Hematopoietic multipotent progenitor cell treated with erythropoietin and hydrocortisone succinate and interleukin-3 and kit ligand, for 4 days (in vitro differentiated cells): ENCODE measurements at regions not wholly inside any gene's neighbourhood (a gene's known extent, or its start where the extent isn't known, plus 50 kb on each side); places are given as distances from the start of the nearest gene placed in this dataset.
"Not testable (repeated sequence)": the region's sequence is repeated elsewhere in the genome, so short reads cannot be mapped to it uniquely, and the experiment has no call there.

ENCODE experiments used
- DNase-seq: peaks from one replicate; pipeline ENCODE4 v3.0.0-alpha.2; 2015

DNA sequence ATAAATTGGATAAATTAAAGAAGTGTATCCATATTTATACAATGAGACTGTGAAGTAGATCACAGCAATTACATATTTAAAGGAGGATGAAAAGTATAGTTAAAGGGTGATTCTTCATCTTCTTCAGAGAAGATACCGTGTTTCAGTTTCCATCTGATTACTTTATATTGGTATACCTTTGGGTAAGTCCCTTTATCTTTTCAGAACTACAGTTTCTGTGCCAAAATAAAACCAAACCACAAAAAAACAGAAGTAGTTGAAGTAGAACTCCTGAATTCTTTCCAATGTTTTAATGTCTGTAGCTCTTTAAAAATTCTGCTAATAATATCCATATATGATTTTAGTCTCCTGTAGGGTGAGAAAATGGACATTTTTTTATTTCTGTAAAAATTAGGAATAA, 231.2 kb upstream of the LINC00305 start:
- peak; percentile 55 for DNase-seq

DNA sequence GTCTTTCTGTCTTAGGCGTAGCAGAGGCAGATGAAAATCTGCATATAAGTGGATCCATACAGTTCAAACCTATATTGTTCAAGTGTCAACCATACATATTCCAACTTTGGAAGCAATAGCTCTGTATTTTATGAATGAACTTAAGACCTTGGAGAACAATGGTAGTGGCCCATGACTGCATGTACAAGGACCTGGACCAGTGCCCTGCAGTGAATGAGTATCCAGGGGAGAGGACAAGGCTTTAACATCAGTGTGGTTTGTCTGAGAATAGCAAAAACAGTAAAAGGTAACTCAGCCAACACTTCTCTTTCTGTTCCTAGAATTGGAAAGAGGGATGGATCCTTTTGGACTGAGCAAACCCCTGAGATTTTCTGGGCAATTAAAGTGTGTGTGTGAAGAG, 230.8 kb upstream of the LINC00305 start:
- DNase-seq: no peak

DNA sequence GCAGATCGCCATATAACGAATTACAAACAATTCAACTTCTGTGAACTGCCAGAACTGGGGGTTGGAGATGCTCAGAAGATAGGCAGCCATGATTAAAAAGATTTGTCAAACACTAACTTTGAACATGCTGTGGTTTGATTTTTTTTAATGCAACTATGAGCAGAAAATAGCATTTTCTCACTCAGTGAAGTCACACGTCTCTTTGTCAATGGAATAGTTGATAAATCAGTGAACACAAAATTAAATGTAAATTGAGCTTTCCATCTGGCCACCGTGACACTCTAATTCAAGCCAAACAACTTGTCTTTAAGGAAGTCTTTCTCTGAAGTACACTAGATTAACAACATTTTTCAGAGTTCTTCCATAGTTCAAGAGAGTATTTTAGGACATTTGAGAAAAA, 228.6 kb upstream of the LINC00305 start:
- DNase-seq: no peak

DNA sequence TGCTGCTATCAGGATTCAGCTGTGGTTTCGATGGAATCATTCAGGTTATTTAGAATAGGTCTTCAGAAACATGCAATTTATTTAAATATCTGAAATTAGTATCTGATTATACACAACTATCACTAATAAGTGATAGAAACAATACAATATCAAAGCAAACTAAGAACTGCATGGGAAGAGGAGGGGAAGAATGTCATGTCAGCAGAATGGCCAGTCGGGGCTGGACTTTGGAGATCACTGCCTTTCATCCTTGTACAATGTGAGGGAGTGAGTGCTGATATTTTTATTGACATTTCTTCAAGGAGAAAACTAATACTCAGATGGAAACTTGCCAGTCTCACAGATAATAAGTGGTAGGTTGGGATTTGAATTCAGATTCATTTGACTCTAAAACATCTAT, 224.0 kb upstream of the LINC00305 start:
- DNase-seq: no peak

DNA sequence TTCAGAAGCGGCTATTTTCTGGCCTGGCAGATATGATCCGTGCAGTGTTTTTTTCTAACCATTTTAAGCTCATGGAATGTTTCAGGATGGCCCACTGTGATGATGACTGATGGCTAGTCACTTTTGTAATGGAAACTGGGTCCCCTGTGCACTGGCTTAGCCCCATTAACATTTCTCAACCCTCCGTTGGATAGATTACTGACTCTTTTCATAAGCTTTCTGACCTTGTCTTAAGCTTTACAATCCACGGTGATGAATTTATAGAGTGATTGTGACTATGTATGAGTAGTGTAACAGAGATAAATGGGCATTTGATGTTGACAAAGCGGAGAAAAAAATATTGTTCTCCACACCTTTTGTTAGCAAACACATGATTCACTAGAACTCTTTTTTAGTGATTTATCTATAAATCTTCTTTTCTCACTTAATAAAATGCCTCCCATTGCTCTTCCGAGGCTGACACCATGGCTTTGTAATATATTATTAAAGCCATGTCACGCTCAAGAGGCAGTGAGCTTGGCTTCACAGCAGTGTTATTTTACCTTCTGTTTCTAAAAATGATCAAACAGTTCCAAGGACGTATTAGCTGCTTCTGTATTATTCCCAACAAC, 221.0 kb upstream of the LINC00305 start:
- not testable (repeated sequence) for DNase-seq

DNA sequence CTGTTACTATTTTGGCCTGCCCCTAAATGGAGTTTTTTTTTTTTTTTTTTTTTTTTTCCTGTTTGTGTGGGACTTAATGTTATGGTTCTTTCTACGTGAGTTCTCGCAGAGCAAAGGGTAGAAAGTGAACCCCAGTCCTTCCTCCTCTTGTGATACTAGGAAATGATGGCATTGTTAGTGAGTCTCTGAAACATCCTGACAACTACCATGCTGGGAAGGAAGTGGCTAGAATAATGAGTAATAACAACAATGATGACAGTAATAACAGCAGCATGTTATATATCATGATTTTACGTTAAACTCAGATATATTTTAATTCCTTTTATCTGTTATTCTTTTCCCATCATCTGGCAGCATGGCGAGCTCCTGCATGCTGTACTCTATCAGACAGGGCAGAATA, 216.2 kb upstream of the LINC00305 start:
- no peak for DNase-seq

DNA sequence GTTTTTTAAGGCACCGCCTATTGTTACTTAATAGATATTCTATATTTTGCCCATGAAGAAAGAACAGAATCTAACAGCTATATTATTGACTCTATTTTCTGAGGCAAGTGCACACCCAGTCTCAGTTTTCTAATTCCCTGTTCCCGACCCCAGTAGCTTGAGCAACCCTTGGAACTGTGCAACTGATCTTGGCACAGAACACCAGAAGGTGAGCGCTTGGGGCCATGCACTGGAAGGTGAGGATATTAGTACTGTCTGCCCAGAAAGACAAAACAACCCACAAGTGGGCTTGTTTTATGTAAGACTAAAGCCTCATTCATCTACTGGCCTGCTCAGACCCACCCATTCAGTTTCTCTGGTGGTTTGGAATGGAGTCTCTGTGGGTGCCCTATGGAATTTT, 188.8 kb upstream of the LINC00305 start:
- no peak for DNase-seq

DNA sequence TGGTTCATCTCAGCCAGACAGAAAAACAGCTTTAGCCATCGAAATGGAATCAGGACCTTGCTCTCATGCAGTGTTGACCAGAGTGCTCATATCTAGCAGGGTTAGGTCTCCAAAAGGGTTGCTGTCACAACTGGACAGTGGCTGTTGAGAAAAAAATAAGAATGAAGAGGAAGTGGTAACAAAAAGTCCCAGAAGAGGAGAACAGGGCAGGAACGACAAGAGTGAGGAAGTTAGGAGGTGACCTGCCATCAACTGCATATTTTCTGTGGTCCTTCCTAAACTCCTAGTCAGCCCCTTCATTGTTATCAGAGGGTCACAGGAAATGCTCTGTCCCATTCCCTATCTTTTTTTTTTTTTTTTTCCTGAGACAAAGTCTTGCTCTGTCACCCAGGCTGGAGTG, 188.1 kb upstream of the LINC00305 start:
- DNase-seq: no peak

DNA sequence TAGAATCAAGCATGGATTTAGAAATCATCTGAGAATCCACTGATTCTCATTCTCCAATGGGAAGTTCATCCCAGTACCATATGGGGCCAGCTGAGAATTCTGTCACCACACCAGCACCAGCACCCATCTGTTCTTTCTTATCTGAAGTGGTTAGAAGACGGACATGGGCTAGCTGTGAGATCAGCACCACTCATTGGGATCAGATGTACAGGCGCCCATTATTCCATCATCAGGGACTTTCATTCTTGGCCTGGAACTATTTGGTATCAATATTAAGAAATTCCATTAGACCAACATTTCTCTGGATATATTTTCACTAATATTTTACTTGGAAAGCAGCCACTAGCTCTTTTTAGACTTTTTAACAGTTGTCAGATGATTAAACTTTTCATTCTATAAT, 185.9 kb upstream of the LINC00305 start:
- no peak for DNase-seq

DNA sequence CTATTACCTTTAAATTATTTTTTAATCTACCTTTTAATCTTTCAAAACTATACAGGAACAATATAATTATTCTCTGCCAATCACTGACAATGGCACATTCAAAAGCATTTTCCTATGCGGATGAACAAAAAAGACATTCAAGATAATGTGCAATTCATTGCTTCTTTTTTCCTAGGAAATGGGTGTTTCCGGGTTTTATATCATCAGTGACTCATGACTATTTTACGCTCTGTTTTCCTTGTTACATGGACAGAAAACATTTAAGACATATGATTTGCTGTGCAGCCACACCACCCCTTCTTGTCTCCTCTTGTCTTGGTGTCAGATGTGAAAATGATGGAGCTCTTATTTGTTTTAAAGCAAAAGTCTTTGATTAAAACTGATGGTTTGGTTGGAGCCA, 184.7 kb upstream of the LINC00305 start:
- no peak for DNase-seq

DNA sequence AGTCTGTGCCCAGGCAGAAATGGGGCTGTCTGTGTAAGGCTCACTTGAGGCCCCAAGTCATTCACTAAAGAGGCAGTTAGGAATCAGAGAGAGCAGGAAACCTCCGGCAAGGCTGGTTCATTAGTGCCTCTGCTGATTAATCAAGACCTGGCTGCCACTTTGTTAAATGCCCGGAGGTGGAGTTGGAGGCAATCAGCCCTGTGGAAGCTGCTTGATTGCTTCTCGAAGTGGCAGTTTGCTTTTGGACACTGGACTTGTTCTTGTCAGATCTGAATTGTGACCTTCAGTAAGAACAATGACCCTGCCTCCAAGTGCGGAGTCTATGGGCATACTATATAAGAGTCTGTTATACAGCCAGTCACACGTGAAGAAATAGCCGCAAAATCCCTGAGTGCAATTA, 183.9 kb upstream of the LINC00305 start:
- no peak for DNase-seq

DNA sequence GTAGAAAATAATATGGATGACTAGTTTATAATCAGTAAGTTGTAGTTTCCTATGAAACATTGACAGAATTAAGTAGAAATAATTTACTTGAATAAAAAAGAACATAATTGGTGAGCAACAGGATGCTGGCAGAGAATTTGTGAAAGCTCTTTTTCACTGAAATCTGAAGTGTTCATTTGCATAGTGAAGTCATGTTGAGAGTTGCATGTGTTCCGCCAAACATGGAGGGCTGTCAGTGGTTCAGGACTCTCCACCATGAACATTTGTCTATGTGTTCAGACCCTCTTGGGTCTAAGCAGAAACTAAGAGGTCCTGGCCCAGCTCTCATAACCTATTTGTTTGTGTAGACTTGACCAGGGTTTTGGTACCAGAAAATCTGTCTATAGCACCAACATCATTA, 182.5 kb upstream of the LINC00305 start:
- no peak for DNase-seq

DNA sequence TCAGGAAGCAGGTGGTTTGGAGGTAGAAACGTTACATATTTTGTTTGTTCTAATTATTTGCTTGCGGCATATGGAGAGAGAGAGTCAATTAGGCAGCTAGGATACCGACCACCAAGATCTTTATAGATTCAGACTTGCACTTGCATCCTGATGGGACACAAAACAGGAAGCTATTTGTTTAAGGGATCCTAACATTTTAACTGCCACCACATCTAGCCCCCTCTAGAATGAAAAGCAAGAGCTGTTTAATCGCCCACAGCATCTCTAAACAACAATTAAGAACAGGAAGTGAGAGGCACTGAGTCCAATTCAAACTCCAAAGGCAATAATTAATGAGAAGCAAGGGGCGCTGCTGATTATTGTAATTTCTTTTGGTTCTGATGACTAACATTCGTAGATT, 182.0 kb upstream of the LINC00305 start:
- DNase-seq: no peak

DNA sequence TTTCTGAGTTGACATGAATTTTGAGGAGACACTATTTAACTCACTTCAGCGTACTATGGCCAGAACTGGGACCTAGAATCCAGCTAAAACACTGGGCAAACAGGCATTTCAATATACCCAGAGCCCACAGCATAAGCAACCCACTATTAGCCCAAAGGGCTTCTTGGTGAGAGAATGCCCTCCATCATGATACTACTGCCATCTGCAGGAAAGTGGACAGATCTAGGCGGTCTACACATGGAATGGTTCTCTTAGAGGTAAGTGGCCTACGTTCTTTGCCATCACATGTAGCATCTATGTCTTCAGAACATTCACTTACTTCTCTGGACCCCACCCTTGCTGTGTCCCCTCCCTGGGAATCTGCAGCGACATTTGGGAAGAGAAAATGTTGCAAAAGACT, 181.3 kb upstream of the LINC00305 start:
- DNase-seq: peak; percentile 35

DNA sequence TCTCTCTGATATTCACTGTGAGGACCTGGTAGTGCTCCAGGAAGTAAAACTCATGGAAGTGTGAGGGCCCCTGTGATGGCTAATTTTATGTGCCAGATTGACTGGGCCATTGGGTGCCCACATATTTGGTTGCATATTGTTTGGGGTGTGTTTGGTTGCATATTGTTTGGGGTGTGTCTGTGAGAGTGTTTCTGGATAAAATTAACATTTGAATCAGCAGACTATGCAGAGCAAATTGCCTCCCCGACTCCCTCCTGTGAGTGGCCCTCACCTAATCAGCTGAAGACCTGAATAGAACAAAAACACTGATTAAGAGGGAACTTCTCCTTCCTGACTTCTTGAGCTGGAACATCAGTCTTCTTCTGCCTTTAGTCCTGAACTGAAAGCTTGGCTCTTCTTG, 173.3 kb upstream of the LINC00305 start:
- no peak for DNase-seq

DNA sequence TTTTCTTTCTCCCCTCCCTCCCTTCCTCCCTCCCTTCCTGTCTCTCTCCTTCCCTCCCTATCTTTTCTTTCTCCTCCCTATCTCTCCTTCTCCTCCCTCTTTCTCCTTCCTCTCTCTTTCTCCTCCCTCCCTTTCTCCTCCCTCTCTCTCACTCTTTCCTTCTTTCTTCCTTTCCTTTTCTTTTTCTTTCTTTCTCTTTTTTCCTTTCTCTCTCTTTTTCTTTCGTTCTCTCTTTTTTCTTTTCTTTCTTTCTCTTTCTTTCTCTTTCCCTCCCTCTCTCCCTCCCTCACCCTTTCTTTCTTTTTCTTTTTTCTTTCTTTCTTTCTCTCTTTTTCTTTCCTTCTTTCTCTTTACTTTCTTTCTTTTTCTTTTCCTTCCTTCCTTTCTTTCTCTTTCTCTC, 169.7 kb upstream of the LINC00305 start:
- DNase-seq: no peak

DNA sequence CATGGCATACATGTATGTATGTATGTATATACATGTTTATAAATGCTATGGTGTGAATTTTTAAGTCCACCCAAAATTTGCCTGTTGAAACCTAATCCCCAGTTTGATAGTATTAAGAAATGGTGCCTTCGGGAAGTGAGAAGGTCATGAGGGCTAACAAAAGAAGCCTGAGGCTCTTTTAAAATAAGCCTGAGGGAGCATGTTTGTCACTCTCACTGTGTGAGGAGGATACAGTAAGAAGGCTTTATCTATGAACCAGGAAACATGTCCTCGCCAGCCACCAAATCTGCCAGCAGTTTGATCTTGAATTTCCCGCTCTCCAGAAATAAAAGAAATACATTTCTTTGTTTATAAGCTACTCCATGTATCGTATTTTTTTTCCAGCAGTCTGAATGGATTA, 163.0 kb upstream of the LINC00305 start:
- no peak for DNase-seq

DNA sequence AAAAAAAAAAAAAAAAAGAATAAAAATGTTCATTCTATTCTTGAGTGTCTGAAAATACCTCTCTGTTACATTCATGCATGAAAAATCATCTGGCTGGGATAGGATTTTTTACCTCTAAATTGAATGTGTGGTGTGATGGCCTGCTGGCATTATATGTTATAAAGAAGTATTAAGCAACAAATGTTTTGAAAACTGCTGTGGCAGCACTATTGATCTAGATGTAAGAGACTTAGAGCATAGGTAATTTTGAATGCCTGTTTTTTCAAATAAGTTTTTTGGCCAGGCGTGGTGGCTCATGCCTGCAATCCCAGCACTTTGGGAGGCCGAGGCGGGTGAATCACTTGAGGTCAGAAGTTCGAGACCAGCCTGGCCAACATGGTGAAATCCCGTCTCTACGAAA, 147.0 kb upstream of the LINC00305 start:
- DNase-seq: no peak

DNA sequence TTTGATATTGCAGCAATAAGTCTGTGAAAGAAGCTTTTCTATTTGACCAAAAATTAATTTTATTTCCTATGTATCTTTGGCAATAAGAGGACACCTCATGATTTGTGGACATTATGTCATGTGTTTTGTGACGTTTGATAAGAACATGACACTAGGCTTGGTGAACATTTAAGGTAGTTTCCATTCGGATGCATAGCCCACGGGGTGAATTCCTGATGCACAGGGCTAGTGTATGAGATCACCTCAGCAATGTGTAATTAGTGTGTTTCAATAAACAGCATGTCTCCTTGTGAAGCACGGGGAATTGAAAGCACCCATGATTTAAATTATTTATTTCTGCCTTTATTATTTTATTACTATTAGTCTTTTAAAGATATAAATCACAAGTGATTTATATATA, 146.1 kb upstream of the LINC00305 start:
- no peak for DNase-seq

DNA sequence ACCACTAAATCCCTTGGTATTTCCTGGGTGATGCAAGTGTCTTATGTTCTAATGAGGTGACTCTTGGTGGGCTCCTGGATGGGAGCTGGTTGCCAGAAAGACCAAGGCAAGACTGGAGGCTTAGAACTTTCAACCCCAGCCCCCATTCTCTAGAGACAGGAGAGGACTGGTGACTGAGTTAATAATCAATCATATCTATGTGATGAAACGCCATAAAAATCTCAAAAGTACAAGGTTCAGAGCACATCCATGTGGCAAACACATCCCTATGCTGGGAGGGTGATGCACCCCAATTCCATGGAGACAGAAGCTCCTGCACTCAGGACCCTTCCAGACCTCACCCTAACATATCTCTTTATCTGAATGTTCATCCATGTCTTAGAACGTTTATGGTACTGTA, 139.5 kb upstream of the LINC00305 start:
- no peak for DNase-seq

DNA sequence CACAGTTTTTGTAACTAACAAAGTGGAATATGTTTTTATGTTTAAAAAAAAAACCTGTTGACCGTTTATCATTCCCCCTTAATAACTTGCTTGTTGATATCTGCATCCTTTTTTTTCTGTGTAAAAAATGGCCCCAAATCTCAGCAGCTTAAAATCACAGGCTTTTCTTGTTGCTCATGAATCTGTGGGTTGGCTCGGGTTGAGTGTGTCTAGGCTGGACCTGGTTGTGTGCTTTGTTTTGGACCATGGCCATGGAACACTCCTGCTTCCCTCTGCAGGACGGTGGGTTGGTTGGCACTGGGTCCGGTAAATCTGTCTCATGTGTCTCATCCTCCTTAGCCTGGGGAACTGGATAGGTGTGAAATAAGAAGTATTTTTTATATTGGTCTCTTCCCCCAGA, 139.0 kb upstream of the LINC00305 start:
- no peak for DNase-seq

DNA sequence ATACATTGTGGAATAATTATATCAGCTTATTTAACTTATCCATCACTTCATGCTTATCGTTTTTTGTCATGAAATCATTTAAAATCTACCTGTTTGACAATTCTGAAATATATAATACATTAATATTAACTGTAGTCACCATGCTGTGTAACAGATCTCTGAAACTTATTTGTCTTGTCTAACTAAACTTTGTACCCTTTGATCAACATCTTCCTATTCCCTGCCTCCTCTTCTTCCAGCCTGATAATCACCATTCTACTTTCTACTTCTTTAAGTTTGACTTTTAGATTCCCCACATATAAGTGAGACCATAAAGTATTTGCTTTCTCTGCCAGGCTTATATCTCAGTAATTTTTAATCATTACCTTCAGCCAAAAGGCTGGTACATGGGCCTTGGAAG, 134.2 kb upstream of the LINC00305 start:
- no peak for DNase-seq

DNA sequence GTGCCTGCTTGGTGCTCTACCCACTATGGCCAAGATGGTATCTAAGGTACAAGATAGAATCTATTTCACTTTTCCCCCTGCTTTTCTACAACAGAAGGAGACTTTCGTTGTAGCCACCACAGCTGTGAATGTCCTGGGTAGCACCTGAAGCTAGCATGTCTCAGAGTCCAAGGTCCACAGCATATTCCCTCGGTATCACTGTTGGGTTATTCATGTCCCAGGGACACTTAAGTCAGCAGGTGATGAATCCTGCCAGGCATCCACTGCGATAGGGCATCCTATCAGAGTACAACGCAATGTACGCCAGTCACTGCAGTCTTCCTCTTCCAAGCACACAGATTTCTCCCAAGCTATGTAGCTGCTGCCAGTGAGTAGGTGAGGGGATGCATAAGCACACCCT, 129.1 kb upstream of the LINC00305 start:
- DNase-seq: no peak

DNA sequence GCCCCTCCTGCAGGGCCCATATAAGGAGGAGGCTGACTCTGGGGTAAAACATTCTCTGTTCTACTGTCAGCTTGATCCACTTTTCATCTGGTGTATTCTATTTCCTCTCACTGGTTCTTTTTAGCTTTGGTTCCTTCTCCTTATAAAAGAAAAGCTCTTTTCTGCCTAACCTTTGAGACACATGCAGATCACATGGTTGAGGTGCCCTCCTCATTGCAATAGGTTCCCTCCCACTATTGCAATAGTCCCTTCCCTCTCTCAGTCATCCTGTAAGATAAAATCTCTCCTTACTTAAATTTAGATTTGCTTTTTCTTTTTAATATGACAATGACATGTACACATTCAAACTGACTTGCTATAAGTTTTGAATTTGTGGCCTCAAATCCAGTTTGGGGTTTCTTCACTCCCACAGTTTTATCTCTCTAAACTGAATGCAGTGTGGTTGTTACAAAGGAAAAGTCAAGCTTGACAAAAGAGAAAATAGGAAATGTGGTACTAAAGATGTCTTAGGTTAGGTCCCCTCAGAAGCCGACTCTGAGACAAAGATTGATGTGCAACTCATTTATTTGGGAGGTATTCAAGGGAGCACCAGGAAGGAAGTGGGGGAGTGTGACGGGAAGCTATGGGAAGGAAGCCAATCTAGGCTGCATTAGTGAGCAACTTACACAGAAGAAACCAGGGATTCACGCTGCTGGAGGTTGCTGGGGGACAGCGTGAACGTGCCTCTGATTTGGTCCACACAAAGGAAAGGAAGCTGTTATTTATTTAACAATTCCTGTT, 127.6 kb upstream of the LINC00305 start:
- DNase-seq: peak; percentile 44
